ENCODE measurements at regions not wholly inside any gene's neighbourhood (a gene's known extent, or its start where the extent isn't known, plus 50 kb on each side); places are given as distances from the start of the nearest gene placed in this dataset.

GRCh38 chr19:29098091-29098490, 114.9 kb downstream of the UQCRFS1 start:
- H3K27me3 Mint-ChIP-seq (ENCODE audit: unreplicated experiment): no peaks in the 10 kb centered on the region
- no peak overlapping the region for H3K4me3 Mint-ChIP-seq (ENCODE audit: low read depth, unreplicated experiment)
- CTCF ChIA-PET: no interaction called here

GRCh38 chr19:29096896-29097295, 116.1 kb downstream of the UQCRFS1 start:
- BruUV-seq (replicated peaks): no TSS peak
- CTCF ChIA-PET: no interaction called here
- intact Hi-C loops (cut with micrococcal nuclease; ENCODE audit: unreplicated experiment): no loop called here

More at GRCh38 chr19:29098091-29098490, 114.9 kb downstream of the UQCRFS1 start:
- Mint-ChIP-seq H3K36me3 (ENCODE audit: insufficient read depth, unreplicated experiment) (no peaks in the 10 kb centered on the region), H3K4me1 (ENCODE audit: low read depth, unreplicated experiment) (peaks cover 14% of the 10 kb centered on the region), H3K9me3 (ENCODE audit: low read depth, unreplicated experiment) (peaks cover 5% of the 10 kb centered on the region), H3K27ac (ENCODE audit: unreplicated experiment) (no peak overlapping the region)
- intact Hi-C loops (cut with micrococcal nuclease; ENCODE audit: unreplicated experiment): no loop called here
- no peak for DNase-seq
- TF ChIP-seq CTCF (IDR thresholded peaks at IDR 0.05; ENCODE audit: unreplicated experiment): no peak
- no TSS peak for BruUV-seq (replicated peaks)

GRCh38 chr19:29093553-29093908, 119.4 kb downstream of the UQCRFS1 start:
- Mint-ChIP-seq H3K27ac (ENCODE audit: unreplicated experiment) (no peak overlapping the region), H3K36me3 (ENCODE audit: insufficient read depth, unreplicated experiment) (no peaks in the 10 kb centered on the region), H3K9me3 (ENCODE audit: low read depth, unreplicated experiment) (no peaks in the 10 kb centered on the region), H3K27me3 (ENCODE audit: unreplicated experiment) (no peaks in the 10 kb centered on the region), H3K4me1 (ENCODE audit: low read depth, unreplicated experiment) (peaks cover 6% of the 10 kb centered on the region), H3K4me3 (ENCODE audit: low read depth, unreplicated experiment) (no peak overlapping the region)
- intact Hi-C loops (cut with micrococcal nuclease; ENCODE audit: unreplicated experiment): no loop called here
- TF ChIP-seq CTCF (IDR thresholded peaks at IDR 0.05; ENCODE audit: unreplicated experiment): no peak
- no TSS peak for BruUV-seq (replicated peaks)
- CTCF ChIA-PET: no interaction called here
- DNase-seq: no peak

More at GRCh38 chr19:29096896-29097295, 116.1 kb downstream of the UQCRFS1 start:
- H3K4me1 Mint-ChIP-seq (ENCODE audit: low read depth, unreplicated experiment): peaks cover 14% of the 10 kb centered on the region
- H3K27ac Mint-ChIP-seq (ENCODE audit: unreplicated experiment): no peak overlapping the region
- H3K4me3 Mint-ChIP-seq (ENCODE audit: low read depth, unreplicated experiment): no peak overlapping the region
- TF ChIP-seq CTCF (IDR thresholded peaks at IDR 0.05; ENCODE audit: unreplicated experiment): no peak
- DNase-seq: no peak
- H3K36me3 Mint-ChIP-seq (ENCODE audit: insufficient read depth, unreplicated experiment): no peaks in the 10 kb centered on the region
- H3K27me3 Mint-ChIP-seq (ENCODE audit: unreplicated experiment): no peaks in the 10 kb centered on the region
- peaks cover 3% of the 10 kb centered on the region for H3K9me3 Mint-ChIP-seq (ENCODE audit: low read depth, unreplicated experiment)

- Mint-ChIP-seq H3K36me3 (ENCODE audit: insufficient read depth, unreplicated experiment) (no peaks in the 10 kb centered on the region), H3K9me3 (ENCODE audit: low read depth, unreplicated experiment) (no peaks in the 10 kb centered on the region), H3K27me3 (ENCODE audit: unreplicated experiment) (no peaks in the 10 kb centered on the region), H3K4me3 (ENCODE audit: low read depth, unreplicated experiment) (no peak overlapping the region), H3K27ac (ENCODE audit: unreplicated experiment) (no peak overlapping the region), H3K4me1 (ENCODE audit: low read depth, unreplicated experiment) (peaks cover under 1% of the 10 kb centered on the region)
- CTCF ChIA-PET: interaction anchor here (1.3 kb wide), 1 partner anchor 14 kb away, joined by 4 read pairs; no protein-coding TSS in a partner anchor
- DNase-seq: no peak
- no TSS peak for BruUV-seq (replicated peaks)
- intact Hi-C loops (cut with micrococcal nuclease; ENCODE audit: unreplicated experiment): no loop called here
- no peak for TF ChIP-seq CTCF (IDR thresholded peaks at IDR 0.05; ENCODE audit: unreplicated experiment)
Observed at GRCh38 chr19:29092712-29093552, 120.0 kb downstream of the UQCRFS1 start.

All from Calu3 (cell line).